Activated CD8-positive, alpha-beta T cell treated with anti-CD3 and anti-CD28 coated beads for 36 hours (primary cell): ENCODE measurements at regions not wholly inside any gene's neighbourhood (a gene's known extent, or its start where the extent isn't known, plus 50 kb on each side); places are given as distances from the start of the nearest gene placed in this dataset.

ENCODE experiments used
- ATAC-seq: fragments of 200-7000 bp; cut with Tn5 transposase; one replicate; pipeline ENCODE4 v1.10.0; 2021; ENCODE audit warnings: mild to moderate bottlenecking, moderate library complexity
- CTCF ChIA-PET: fragments of 350-600 bp; sonication (Branson Sonifier 250); formaldehyde crosslinking; loops from one replicate; lab custom pipeline; 2021; ENCODE audit warnings: antibody characterized with exemption; lab: Charles Lee
- POLR2A ChIA-PET: fragments of 350-600 bp; sonication (Branson Sonifier 250); formaldehyde crosslinking; loops from one replicate; lab custom pipeline; 2021; ENCODE audit warnings: antibody characterized with exemption; lab: Charles Lee
- DNase-seq: peaks from one replicate; pipeline ENCODE4 v3.0.0-alpha.2; 2020
- H3K27ac Mint-ChIP-seq: one replicate; pipeline ENCODE4 v1.8.0; 2021; ENCODE audit warnings: mild to moderate bottlenecking, mixed read lengths
- H3K27me3 Mint-ChIP-seq: one replicate; pipeline ENCODE4 v1.8.0; 2021; ENCODE audit warnings: mixed read lengths
- H3K36me3 Mint-ChIP-seq: one replicate; pipeline ENCODE4 v1.8.0; 2021; ENCODE audit warnings: low read depth, mixed read lengths
- H3K4me1 Mint-ChIP-seq: one replicate; pipeline ENCODE4 v1.8.0; 2021; ENCODE audit warnings: low read depth, mixed read lengths
- H3K4me3 Mint-ChIP-seq: one replicate; pipeline ENCODE4 v1.8.0; 2021; ENCODE audit warnings: mild to moderate bottlenecking, moderate library complexity, mixed read lengths
- H3K9me3 Mint-ChIP-seq: one replicate; pipeline ENCODE4 v1.8.0; 2021; ENCODE audit warnings: mixed read lengths
- intact Hi-C: fragments of 100-400 bp; cut with micrococcal nuclease; formaldehyde crosslinking; loops from one replicate; pipeline ENCODE4 v1.10.0; 2022
- TF ChIP-seq, protein P1 (sequence below): fragments of 200-600 bp; IDR thresholded peaks from one replicate; pipeline ENCODE4 v1.8.0; 2022; ENCODE audit warnings: antibody characterized with exemption, mild to moderate bottlenecking

- peaks cover 10% of the 10 kb centered on the region for H3K27me3 Mint-ChIP-seq
- intact Hi-C loops = no loop called here
- DNase-seq (no peak), ATAC-seq (no peak)
- no peak overlapping the region for H3K4me3 Mint-ChIP-seq
- no peaks in the 10 kb centered on the region for H3K9me3 Mint-ChIP-seq
- TF ChIP-seq, protein P1, sequence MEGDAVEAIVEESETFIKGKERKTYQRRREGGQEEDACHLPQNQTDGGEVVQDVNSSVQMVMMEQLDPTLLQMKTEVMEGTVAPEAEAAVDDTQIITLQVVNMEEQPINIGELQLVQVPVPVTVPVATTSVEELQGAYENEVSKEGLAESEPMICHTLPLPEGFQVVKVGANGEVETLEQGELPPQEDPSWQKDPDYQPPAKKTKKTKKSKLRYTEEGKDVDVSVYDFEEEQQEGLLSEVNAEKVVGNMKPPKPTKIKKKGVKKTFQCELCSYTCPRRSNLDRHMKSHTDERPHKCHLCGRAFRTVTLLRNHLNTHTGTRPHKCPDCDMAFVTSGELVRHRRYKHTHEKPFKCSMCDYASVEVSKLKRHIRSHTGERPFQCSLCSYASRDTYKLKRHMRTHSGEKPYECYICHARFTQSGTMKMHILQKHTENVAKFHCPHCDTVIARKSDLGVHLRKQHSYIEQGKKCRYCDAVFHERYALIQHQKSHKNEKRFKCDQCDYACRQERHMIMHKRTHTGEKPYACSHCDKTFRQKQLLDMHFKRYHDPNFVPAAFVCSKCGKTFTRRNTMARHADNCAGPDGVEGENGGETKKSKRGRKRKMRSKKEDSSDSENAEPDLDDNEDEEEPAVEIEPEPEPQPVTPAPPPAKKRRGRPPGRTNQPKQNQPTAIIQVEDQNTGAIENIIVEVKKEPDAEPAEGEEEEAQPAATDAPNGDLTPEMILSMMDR = no peak
- H3K4me1 Mint-ChIP-seq = peaks cover 10% of the 10 kb centered on the region
- no peaks in the 10 kb centered on the region for H3K36me3 Mint-ChIP-seq
- H3K27ac Mint-ChIP-seq = no peak overlapping the region
- POLR2A ChIA-PET = no interaction called here
- CTCF ChIA-PET = no interaction called here
These were observed 227.1 kb downstream of the VRK1 start for GRCh38 chr14:97024300-97024699.

- peaks cover 12% of the 10 kb centered on the region for H3K27me3 Mint-ChIP-seq
These were observed 228.5 kb downstream of the VRK1 start for GRCh38 chr14:97025722-97026121.

GRCh38 chr14:97027256-97027999 lies 230.2 kb downstream of the VRK1 start:
- TF ChIP-seq, protein P1 = no peak
- DNase-seq = no peak
- H3K4me1 Mint-ChIP-seq = peaks cover 3% of the 10 kb centered on the region
- POLR2A ChIA-PET = interaction anchor here (0.9 kb wide), 1 partner anchor 14 kb away, joined by 4 read pairs; no protein-coding TSS in a partner anchor
- no peak overlapping the region for H3K27ac Mint-ChIP-seq
- CTCF ChIA-PET = no interaction called here
- peaks cover 3% of the 10 kb centered on the region for H3K9me3 Mint-ChIP-seq
- H3K27me3 Mint-ChIP-seq = peaks cover 24% of the 10 kb centered on the region
- ATAC-seq = no peak
- intact Hi-C loops = no loop called here
- H3K36me3 Mint-ChIP-seq = no peaks in the 10 kb centered on the region
- no peak overlapping the region for H3K4me3 Mint-ChIP-seq

More at GRCh38 chr14:97025722-97026121, 228.5 kb downstream of the VRK1 start:
- TF ChIP-seq, protein P1 = no peak
- Mint-ChIP-seq H3K9me3 (no peaks in the 10 kb centered on the region), H3K27ac (no peak overlapping the region), H3K4me1 (peaks cover 9% of the 10 kb centered on the region), H3K4me3 (no peak overlapping the region), H3K36me3 (no peaks in the 10 kb centered on the region)
- DNase-seq (no peak), ATAC-seq (no peak)
- intact Hi-C loops = no loop called here
- POLR2A ChIA-PET = no interaction called here
- CTCF ChIA-PET = no interaction called here

DNA sequence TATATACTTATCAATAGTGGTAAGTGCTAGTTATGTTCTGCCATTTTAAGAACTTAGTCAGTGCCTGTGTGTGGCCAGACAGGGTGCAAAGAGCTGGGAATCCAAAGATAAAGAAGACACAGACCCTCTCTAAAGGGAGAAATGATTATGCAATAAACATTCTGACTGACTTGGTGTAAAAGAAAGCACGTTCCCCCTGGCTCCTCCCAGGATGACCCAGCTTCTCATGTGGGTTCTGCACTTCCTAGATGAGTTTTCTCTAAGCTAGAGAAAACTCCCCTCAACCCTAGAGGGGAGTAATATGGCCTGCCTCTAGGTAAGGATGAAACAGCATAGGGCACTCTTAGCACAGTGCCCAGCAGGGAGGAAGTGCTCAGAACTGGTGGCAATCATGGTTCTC lies 231.2 kb downstream of the VRK1 start:
- no peak overlapping the region for H3K27ac Mint-ChIP-seq
- ChIA-PET POLR2A (interaction anchor here (0.9 kb wide), 1 partner anchor 13 kb away, joined by 4 read pairs; no protein-coding TSS in a partner anchor), CTCF (no interaction called here)
- H3K4me3 Mint-ChIP-seq = no peak overlapping the region
- intact Hi-C loops = no loop called here
- DNase-seq = no peak
- no peaks in the 10 kb centered on the region for H3K36me3 Mint-ChIP-seq
- peaks cover 29% of the 10 kb centered on the region for H3K27me3 Mint-ChIP-seq
- no peak for ATAC-seq
- H3K9me3 Mint-ChIP-seq = peaks cover 3% of the 10 kb centered on the region
- TF ChIP-seq, protein P1 = no peak
- peaks cover 7% of the 10 kb centered on the region for H3K4me1 Mint-ChIP-seq

DNA sequence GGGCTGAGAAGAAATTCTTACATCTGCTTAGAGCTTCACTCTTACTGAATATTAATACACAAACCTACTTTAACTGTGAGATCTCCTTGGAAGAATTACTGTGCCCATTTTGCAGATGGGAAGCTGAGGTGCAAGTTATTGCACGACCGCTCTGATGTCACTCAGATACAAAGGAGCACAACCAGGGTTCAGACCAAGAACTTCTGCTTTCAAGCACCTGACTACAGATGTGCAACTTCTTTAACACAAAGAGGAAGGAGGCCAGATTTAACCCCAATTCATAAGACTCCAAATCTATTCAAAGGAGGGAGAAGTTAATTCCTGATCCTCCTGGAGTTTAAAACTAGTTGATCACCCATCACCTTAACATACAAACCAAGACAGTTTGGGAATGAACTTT lies 232.6 kb downstream of the VRK1 start:
- TF ChIP-seq, protein P1 = no peak
- H3K36me3 Mint-ChIP-seq = no peaks in the 10 kb centered on the region
- H3K27ac Mint-ChIP-seq = no peak overlapping the region
- DNase-seq = no peak
- ChIA-PET CTCF (no interaction called here), POLR2A (no interaction called here)
- ATAC-seq = no peak
- H3K9me3 Mint-ChIP-seq = peaks cover 3% of the 10 kb centered on the region
- H3K27me3 Mint-ChIP-seq = peaks cover 35% of the 10 kb centered on the region
- intact Hi-C loops = no loop called here
- peaks cover 7% of the 10 kb centered on the region for H3K4me1 Mint-ChIP-seq
- no peak overlapping the region for H3K4me3 Mint-ChIP-seq
